ENCODE measurements at regions not wholly inside any gene's neighbourhood (a gene's known extent, or its start where the extent isn't known, plus 50 kb on each side); places are given as distances from the start of the nearest gene placed in this dataset.

GRCh38 chr3:75126556-75126955 is 512.1 kb upstream of the CNTN3 start:
- DNase-seq: no peak
- Histone ChIP-seq H3K9me3 (no peaks in the 10 kb centered on the region), H3K27ac (no peak overlapping the region), H3K4me3 (no peak overlapping the region), H3K36me3 (peaks cover 2% of the 10 kb centered on the region), H3K4me1 (ENCODE audit: insufficient read depth) (no peaks in the 10 kb centered on the region), H3K27me3 (no peaks in the 10 kb centered on the region)
- no peak for TF ChIP-seq POLR2A (IDR thresholded peaks at IDR 0.05)
- no peak for TF ChIP-seq CTCF (IDR thresholded peaks at IDR 0.05)
- TF ChIP-seq EP300 (IDR thresholded peaks at IDR 0.05): no peak
- intact Hi-C loops (cut with DNase I): no loop called here

DNA sequence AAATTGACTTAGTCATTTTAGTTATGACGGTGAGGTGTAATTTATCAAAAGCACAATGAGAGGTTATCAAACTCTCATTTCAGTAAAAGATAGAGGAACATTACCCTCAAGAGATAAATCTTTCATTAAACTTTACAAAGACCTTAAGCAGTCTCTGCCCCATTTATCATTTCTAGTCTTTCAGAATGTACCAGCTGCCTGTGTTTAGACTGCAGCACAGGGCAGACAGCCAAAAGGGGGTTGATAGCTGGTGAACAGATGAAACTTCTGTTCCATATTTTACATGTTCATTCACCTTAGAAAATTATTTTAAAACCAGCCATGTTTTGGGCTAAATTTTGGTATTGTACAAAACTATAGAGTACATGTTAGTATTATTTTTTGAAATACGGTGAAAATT is 514.6 kb upstream of the CNTN3 start:
- Histone ChIP-seq H3K4me3 (no peak overlapping the region), H3K27ac (no peak overlapping the region), H3K4me1 (ENCODE audit: insufficient read depth) (no peaks in the 10 kb centered on the region), H3K27me3 (no peaks in the 10 kb centered on the region), H3K36me3 (peaks cover 2% of the 10 kb centered on the region), H3K9me3 (no peaks in the 10 kb centered on the region)
- intact Hi-C loops (cut with DNase I): no loop called here
- no peak for TF ChIP-seq EP300 (IDR thresholded peaks at IDR 0.05)
- TF ChIP-seq CTCF (IDR thresholded peaks at IDR 0.05): no peak
- no peak for TF ChIP-seq POLR2A (IDR thresholded peaks at IDR 0.05)
- 13 to 39% (median 20%) methylated on average over 2 of the region's 2 CpGs for WGBS, 3 donors
- DNase-seq: no peak

DNA sequence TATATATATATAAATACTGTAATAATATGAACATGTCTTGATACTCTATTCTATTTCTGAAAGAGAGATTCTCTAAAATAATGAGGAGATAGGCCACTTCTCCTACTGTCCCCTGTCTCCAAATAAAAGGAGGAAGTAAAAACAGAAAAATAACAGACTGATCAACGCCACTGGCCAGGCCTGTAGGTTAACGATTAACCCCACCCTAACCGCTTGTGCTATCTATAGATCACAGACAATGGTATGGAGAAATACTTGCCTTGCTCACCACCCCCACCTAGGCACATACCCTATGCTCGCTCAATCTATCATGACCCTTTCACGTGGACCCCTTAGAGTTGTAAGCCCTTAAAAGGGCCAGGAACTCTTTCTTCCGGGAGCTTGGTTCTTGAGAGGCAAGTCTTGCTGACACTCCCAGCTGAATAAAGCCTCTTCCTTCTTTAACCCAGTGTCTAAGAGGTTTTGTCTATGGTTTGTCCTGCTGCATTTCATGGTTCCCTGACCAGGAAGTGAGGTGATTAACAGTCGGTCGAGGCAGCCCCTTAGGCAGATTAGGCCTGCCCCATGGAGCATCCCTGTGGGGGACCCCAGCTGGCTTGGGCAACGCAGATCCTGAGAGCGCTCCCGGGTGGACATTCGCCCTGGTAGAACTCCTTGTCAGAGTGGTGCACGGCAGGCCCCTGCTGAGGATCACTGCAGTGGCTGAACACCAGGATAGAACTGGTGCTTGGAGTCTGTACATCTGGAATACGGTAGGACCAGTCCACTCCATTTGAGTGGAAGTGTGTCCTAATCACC is 521.8 kb upstream of the CNTN3 start:
- H3K27me3 ChIP-seq: no peaks in the 10 kb centered on the region
- intact Hi-C loops (cut with DNase I): no loop called here
- no peaks in the 10 kb centered on the region for H3K36me3 ChIP-seq
- H3K27ac ChIP-seq: no peak overlapping the region
- no peaks in the 10 kb centered on the region for H3K4me1 ChIP-seq (ENCODE audit: insufficient read depth)
- WGBS, 3 donors: 90 to 91% (median 90%) methylated on average over 14 of the region's 14 CpGs
- H3K9me3 ChIP-seq: no peaks in the 10 kb centered on the region
- H3K4me3 ChIP-seq: no peak overlapping the region
- no peak for TF ChIP-seq POLR2A (IDR thresholded peaks at IDR 0.05)
- TF ChIP-seq CTCF (IDR thresholded peaks at IDR 0.05): no peak
- TF ChIP-seq EP300 (IDR thresholded peaks at IDR 0.05): no peak
- DNase-seq: no peak

GRCh38 chr3:75138345-75138744 is 523.9 kb upstream of the CNTN3 start:
- intact Hi-C loops (cut with DNase I): no loop called here
- Histone ChIP-seq H3K27me3 (no peaks in the 10 kb centered on the region), H3K27ac (no peak overlapping the region), H3K4me1 (ENCODE audit: insufficient read depth) (no peaks in the 10 kb centered on the region), H3K36me3 (no peaks in the 10 kb centered on the region), H3K4me3 (no peak overlapping the region), H3K9me3 (no peaks in the 10 kb centered on the region)
- DNase-seq: no peak
- WGBS, 3 donors: 92% methylated on average over 7 of the region's 7 CpGs
- TF ChIP-seq EP300 (IDR thresholded peaks at IDR 0.05) (no peak), POLR2A (IDR thresholded peaks at IDR 0.05) (no peak), CTCF (IDR thresholded peaks at IDR 0.05) (no peak)
